ENCODE measurements at regions not wholly inside any gene's neighbourhood (a gene's known extent, or its start where the extent isn't known, plus 50 kb on each side); places are given as distances from the start of the nearest gene placed in this dataset.

DNA sequence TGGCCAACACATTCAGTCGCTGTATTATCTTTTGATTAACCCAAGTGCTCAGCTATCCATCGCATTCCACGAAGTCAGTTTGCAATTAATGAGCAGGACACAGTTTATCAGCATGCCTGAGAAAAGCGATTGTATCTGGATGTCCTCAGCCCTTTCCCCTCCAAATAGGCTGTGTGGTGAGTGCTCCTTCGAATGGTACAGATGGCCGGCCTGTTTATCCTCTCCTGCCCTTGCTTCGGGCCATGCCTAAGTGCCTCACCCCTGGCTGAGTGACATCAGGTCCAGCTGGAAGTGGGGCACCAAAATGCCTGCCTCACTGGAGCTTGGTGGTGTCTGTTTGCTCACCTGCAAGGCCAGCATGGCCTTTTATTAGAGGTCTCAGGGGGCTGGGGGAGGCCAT lies 317.3 kb downstream of the GADD45G start:
- DNase-seq (ENCODE audit: unreplicated experiment) = no peak
- ChIA-PET CTCF (interaction anchor here (0.6 to 1.1 kb wide), 2 partner anchors 319 to 1476 kb away, joined by 3 read pairs; no protein-coding TSS in a partner anchor), POLR2A (no interaction called here)
- Mint-ChIP-seq H3K9me3 (ENCODE audit: unreplicated experiment) (no peaks in the 10 kb centered on the region), H3K36me3 (ENCODE audit: insufficient read depth, unreplicated experiment) (no peaks in the 10 kb centered on the region), H3K4me1 (ENCODE audit: insufficient read depth, unreplicated experiment) (peaks cover 5% of the 10 kb centered on the region), H3K27me3 (ENCODE audit: insufficient read depth, unreplicated experiment) (peaks cover 24% of the 10 kb centered on the region), H3K27ac (ENCODE audit: low read depth, unreplicated experiment) (no peak overlapping the region), H3K4me3 (ENCODE audit: unreplicated experiment) (no peak overlapping the region)
- no TSS peak for BruUV-seq (replicated peaks)
- intact Hi-C loops (cut with micrococcal nuclease) = no loop called here
- TF ChIP-seq, protein P1, sequence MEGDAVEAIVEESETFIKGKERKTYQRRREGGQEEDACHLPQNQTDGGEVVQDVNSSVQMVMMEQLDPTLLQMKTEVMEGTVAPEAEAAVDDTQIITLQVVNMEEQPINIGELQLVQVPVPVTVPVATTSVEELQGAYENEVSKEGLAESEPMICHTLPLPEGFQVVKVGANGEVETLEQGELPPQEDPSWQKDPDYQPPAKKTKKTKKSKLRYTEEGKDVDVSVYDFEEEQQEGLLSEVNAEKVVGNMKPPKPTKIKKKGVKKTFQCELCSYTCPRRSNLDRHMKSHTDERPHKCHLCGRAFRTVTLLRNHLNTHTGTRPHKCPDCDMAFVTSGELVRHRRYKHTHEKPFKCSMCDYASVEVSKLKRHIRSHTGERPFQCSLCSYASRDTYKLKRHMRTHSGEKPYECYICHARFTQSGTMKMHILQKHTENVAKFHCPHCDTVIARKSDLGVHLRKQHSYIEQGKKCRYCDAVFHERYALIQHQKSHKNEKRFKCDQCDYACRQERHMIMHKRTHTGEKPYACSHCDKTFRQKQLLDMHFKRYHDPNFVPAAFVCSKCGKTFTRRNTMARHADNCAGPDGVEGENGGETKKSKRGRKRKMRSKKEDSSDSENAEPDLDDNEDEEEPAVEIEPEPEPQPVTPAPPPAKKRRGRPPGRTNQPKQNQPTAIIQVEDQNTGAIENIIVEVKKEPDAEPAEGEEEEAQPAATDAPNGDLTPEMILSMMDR (IDR thresholded peaks at IDR 0.05; ENCODE audit: unreplicated experiment) = no peak

DNA sequence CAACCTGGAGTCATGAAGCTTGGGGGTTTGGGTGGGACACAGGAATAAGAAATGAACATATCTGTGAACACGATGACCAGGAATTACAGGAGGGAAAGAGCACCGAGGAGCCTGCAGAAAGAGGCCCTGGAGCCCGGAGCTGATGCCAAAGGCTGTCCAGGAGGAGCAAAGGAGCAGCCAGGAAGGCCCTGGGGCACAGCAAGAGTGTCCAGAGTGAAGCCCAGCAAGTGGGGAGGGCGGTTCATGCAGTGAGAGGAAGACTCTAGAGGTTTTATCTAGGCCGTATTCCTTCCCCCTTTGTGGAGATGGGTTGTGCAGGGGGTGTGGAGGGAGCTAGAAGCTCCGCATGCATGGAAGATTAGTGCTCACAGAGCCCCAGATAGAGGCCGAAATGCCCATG lies 318.4 kb downstream of the GADD45G start:
- Mint-ChIP-seq H3K27me3 (ENCODE audit: insufficient read depth, unreplicated experiment) (peaks cover 35% of the 10 kb centered on the region), H3K4me3 (ENCODE audit: unreplicated experiment) (no peak overlapping the region), H3K4me1 (ENCODE audit: insufficient read depth, unreplicated experiment) (peaks cover 5% of the 10 kb centered on the region), H3K9me3 (ENCODE audit: unreplicated experiment) (no peaks in the 10 kb centered on the region), H3K27ac (ENCODE audit: low read depth, unreplicated experiment) (no peak overlapping the region), H3K36me3 (ENCODE audit: insufficient read depth, unreplicated experiment) (no peaks in the 10 kb centered on the region)
- CTCF ChIA-PET = interaction anchor here (1.6 kb wide), 1 partner anchor 320 kb away, joined by 3 read pairs; no protein-coding TSS in a partner anchor
- DNase-seq (ENCODE audit: unreplicated experiment) = no peak
- POLR2A ChIA-PET = no interaction called here
- TF ChIP-seq, protein P1 (IDR thresholded peaks at IDR 0.05; ENCODE audit: unreplicated experiment) = no peak
- no TSS peak for BruUV-seq (replicated peaks)
- intact Hi-C loops (cut with micrococcal nuclease) = no loop called here

GRCh38 chr9:89923961-89924504 lies 319.2 kb downstream of the GADD45G start:
- no TSS peak for BruUV-seq (replicated peaks)
- TF ChIP-seq, protein P1 (IDR thresholded peaks at IDR 0.05; ENCODE audit: unreplicated experiment) = no peak
- Mint-ChIP-seq H3K27ac (ENCODE audit: low read depth, unreplicated experiment) (no peak overlapping the region), H3K4me3 (ENCODE audit: unreplicated experiment) (no peak overlapping the region), H3K9me3 (ENCODE audit: unreplicated experiment) (no peaks in the 10 kb centered on the region), H3K4me1 (ENCODE audit: insufficient read depth, unreplicated experiment) (peaks cover 5% of the 10 kb centered on the region), H3K27me3 (ENCODE audit: insufficient read depth, unreplicated experiment) (peaks cover 36% of the 10 kb centered on the region), H3K36me3 (ENCODE audit: insufficient read depth, unreplicated experiment) (no peaks in the 10 kb centered on the region)
- intact Hi-C loops (cut with micrococcal nuclease) = no loop called here
- peak; percentile 8 for DNase-seq (ENCODE audit: unreplicated experiment)
- CTCF ChIA-PET = interaction anchor here (0.6 to 1.6 kb wide), 4 partner anchors 45 to 479 kb away, joined by 3 to 7 read pairs (median 4); no protein-coding TSS in a partner anchor
- POLR2A ChIA-PET = no interaction called here

DNA sequence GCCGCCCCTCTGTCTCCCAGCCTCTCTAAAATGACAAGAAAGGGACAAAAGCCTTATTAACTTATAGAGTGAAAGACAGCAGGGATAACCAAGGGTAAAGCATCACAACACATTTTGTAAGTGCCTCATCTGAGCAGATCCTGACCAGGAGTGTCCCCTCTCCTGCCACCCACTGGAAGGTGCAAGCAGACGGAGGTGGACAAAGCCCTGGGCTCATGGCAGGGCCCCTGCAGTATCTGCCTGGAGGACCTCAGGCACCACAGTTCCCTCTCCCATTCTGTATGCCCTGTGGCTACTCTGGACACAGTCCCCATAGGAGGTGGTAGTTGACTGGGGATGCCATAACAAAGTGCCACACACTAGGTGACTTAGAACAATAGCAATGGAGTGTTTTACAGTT lies 319.8 kb downstream of the GADD45G start:
- H3K9me3 Mint-ChIP-seq (ENCODE audit: unreplicated experiment) = no peaks in the 10 kb centered on the region
- H3K27ac Mint-ChIP-seq (ENCODE audit: low read depth, unreplicated experiment) = no peak overlapping the region
- TF ChIP-seq, protein P1 (IDR thresholded peaks at IDR 0.05; ENCODE audit: unreplicated experiment) = no peak
- POLR2A ChIA-PET = interaction anchor here (0.7 kb wide), 1 partner anchor 114 kb away, joined by 3 read pairs; no protein-coding TSS in a partner anchor
- CTCF ChIA-PET = interaction anchor here (0.5 to 1.6 kb wide), 5 partner anchors 16 to 322 kb away, joined by 3 to 7 read pairs (median 5); no protein-coding TSS in a partner anchor
- H3K4me1 Mint-ChIP-seq (ENCODE audit: insufficient read depth, unreplicated experiment) = peaks cover 4% of the 10 kb centered on the region
- H3K36me3 Mint-ChIP-seq (ENCODE audit: insufficient read depth, unreplicated experiment) = no peaks in the 10 kb centered on the region
- no peak for DNase-seq (ENCODE audit: unreplicated experiment)
- peaks cover 35% of the 10 kb centered on the region for H3K27me3 Mint-ChIP-seq (ENCODE audit: insufficient read depth, unreplicated experiment)
- BruUV-seq (replicated peaks) = no TSS peak
- intact Hi-C loops (cut with micrococcal nuclease) = no loop called here
- H3K4me3 Mint-ChIP-seq (ENCODE audit: unreplicated experiment) = no peak overlapping the region

Data from MCF 10A (cell line).